HL-60 (cell line): ENCODE measurements at regions not wholly inside any gene's neighbourhood (a gene's known extent, or its start where the extent isn't known, plus 50 kb on each side); places are given as distances from the start of the nearest gene placed in this dataset.

Experiments used
- DNase-seq, 2 experiments: peaks; one replicate each; pipeline ENCODE4 v3.0.0-alpha.2; 2010 to 2020; ENCODE audit warnings: low read depth in 1 of 2, low spot score in 1 of 2
- H3K27ac ChIP-seq: fragments of 250-450 bp; sonication (Bioruptor Pico); replicated peaks from 2 replicates; pipeline ENCODE4 v1.5.1; 2020; ENCODE audit warnings: mild to moderate bottlenecking, moderate library complexity
- H3K27me3 ChIP-seq: fragments of 250-450 bp; sonication (Bioruptor Pico); 2 replicates; pipeline ENCODE4 v1.5.1; 2021; ENCODE audit warnings: mild to moderate bottlenecking, moderate library complexity; ENCODE audit not compliant: insufficient read depth, poor library complexity, severe bottlenecking
- H3K4me3 ChIP-seq: replicated peaks from 2 replicates; pipeline ENCODE4 v1.5.1; 2011; ENCODE audit warnings: mild to moderate bottlenecking, control low read depth, low read length; ENCODE audit not compliant: insufficient read depth
- GABPA ChIP-seq: IDR thresholded peaks from 2 replicates; pipeline ENCODE4 v1.6.1; 2012; ENCODE audit warnings: low read depth
- POLR2AphosphoS5 ChIP-seq: IDR thresholded peaks from 2 replicates; pipeline ENCODE4 v1.6.1; 2012; ENCODE audit warnings: low read depth
- SPI1 ChIP-seq: IDR thresholded peaks from 2 replicates; pipeline ENCODE4 v1.6.1; 2012; ENCODE audit warnings: low read depth, mild to moderate bottlenecking, borderline replicate concordance
- TF ChIP-seq, protein P1 (sequence below): IDR thresholded peaks from one replicate; pipeline ENCODE4 v1.5.1; 2011; ENCODE audit warnings: low read length, control low read depth, inconsistent platforms; ENCODE audit not compliant: insufficient read depth
- TF ChIP-seq, protein P2 (sequence below): IDR thresholded peaks from 2 replicates; pipeline ENCODE4 v1.6.1; 2012; ENCODE audit warnings: low read depth; ENCODE audit not compliant: insufficient replicate concordance

DNA sequence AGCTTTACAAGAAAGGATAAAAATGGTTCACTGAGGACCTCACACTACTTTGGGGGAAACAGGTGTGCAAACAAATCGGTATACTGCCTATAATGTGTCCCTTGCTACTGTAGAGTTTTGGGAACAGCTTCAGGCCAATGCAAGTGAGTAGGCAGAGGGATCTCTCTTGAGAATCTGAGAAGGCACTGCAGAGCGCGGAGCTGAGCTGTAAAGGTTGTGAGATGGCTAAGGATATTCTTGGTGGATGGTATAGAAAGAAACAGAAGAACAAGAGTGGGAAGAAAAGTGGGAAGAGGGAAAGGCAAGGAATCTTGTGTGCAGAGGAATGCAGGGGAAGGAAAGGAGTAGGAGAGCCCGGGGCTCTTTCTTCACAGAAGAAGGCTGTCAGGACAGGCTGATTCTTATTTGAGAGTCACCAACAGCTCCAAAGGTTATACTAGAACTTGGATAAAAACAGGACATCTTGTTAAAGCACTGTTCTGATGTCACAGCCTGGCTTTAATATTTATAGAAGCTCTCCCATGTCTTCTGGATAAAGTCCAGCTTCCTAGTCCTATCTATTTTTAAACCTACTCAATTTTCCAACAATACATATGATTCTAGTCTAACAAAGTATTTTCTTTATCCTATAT, 985.6 kb upstream of the HS3ST1 start:
- TF ChIP-seq, protein P1, sequence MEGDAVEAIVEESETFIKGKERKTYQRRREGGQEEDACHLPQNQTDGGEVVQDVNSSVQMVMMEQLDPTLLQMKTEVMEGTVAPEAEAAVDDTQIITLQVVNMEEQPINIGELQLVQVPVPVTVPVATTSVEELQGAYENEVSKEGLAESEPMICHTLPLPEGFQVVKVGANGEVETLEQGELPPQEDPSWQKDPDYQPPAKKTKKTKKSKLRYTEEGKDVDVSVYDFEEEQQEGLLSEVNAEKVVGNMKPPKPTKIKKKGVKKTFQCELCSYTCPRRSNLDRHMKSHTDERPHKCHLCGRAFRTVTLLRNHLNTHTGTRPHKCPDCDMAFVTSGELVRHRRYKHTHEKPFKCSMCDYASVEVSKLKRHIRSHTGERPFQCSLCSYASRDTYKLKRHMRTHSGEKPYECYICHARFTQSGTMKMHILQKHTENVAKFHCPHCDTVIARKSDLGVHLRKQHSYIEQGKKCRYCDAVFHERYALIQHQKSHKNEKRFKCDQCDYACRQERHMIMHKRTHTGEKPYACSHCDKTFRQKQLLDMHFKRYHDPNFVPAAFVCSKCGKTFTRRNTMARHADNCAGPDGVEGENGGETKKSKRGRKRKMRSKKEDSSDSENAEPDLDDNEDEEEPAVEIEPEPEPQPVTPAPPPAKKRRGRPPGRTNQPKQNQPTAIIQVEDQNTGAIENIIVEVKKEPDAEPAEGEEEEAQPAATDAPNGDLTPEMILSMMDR = no peak
- TF ChIP-seq POLR2AphosphoS5 (no peak), SPI1 (no peak), GABPA (no peak)
- TF ChIP-seq, protein P2, sequence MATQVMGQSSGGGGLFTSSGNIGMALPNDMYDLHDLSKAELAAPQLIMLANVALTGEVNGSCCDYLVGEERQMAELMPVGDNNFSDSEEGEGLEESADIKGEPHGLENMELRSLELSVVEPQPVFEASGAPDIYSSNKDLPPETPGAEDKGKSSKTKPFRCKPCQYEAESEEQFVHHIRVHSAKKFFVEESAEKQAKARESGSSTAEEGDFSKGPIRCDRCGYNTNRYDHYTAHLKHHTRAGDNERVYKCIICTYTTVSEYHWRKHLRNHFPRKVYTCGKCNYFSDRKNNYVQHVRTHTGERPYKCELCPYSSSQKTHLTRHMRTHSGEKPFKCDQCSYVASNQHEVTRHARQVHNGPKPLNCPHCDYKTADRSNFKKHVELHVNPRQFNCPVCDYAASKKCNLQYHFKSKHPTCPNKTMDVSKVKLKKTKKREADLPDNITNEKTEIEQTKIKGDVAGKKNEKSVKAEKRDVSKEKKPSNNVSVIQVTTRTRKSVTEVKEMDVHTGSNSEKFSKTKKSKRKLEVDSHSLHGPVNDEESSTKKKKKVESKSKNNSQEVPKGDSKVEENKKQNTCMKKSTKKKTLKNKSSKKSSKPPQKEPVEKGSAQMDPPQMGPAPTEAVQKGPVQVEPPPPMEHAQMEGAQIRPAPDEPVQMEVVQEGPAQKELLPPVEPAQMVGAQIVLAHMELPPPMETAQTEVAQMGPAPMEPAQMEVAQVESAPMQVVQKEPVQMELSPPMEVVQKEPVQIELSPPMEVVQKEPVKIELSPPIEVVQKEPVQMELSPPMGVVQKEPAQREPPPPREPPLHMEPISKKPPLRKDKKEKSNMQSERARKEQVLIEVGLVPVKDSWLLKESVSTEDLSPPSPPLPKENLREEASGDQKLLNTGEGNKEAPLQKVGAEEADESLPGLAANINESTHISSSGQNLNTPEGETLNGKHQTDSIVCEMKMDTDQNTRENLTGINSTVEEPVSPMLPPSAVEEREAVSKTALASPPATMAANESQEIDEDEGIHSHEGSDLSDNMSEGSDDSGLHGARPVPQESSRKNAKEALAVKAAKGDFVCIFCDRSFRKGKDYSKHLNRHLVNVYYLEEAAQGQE = no peak
- no peak for DNase-seq
- Histone ChIP-seq H3K27me3 (no peaks in the 10 kb centered on the region), H3K4me3 (no peak overlapping the region), H3K27ac (no peak overlapping the region)

DNA sequence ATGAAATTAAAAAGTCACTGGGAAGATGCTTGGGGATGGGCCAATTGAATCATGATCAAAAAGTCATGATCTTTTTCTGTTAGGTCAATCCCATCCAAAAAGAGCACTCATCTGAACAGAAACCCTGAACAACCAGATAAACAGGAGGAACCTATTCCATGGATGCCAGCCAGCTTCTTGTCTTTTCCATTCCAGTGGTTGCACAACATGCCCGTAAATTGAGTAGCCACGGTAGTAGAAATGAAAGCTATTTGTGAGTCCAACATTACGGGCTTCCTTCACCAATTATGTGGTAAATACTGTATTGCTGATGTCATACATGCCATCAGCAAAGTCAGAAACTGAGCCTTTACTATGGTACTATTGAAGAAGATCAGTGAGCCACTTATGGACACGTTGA, 982.4 kb upstream of the HS3ST1 start:
- Histone ChIP-seq H3K4me3 (no peak overlapping the region), H3K27ac (no peak overlapping the region), H3K27me3 (no peaks in the 10 kb centered on the region)
- no peak for TF ChIP-seq POLR2AphosphoS5
- TF ChIP-seq, protein P1 = no peak
- TF ChIP-seq GABPA = no peak
- TF ChIP-seq SPI1 = no peak
- TF ChIP-seq, protein P2 = no peak
- no peak for DNase-seq

DNA sequence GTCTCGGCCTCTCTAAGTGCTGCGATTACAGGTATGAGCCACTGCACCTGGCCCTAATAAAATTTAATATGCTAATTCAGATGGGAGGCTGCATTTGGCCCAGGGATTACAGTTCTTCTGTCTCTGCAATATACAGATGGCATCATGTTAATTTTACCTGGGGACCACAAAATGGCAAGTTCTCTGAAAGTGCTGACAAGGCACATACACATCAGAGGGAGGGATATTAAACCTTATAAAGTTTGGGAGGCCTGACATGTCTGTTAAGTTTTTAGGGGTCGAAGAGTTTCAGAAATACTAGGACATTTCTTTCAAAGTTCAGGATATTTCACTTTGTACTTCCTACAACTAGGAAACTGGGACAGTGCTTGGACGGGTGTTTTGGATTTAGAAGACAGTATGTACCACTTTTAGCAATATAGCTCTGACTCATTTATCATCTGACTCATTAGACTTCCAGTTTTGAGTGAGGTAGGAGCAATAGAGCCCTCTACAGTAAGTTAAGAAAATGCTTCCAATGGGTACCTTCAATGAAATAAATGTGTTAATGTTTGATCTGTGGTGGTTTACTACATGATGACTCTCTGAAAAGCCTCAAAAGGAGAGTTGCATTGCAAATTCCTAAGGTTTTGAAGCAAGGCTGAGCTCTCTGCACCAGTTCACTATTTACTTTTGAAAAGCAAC, 981.0 kb upstream of the HS3ST1 start:
- H3K27ac ChIP-seq = no peak overlapping the region
- TF ChIP-seq GABPA (no peak), SPI1 (no peak), POLR2AphosphoS5 (no peak)
- TF ChIP-seq, protein P2 = no peak
- TF ChIP-seq, protein P1 = no peak
- no peaks in the 10 kb centered on the region for H3K27me3 ChIP-seq
- no peak overlapping the region for H3K4me3 ChIP-seq
- DNase-seq = no peak
